ENCODE measurements at regions not wholly inside any gene's neighbourhood (a gene's known extent, or its start where the extent isn't known, plus 50 kb on each side); places are given as distances from the start of the nearest gene placed in this dataset.
"Not testable (repeated sequence)": the region's sequence is repeated elsewhere in the genome, so short reads cannot be mapped to it uniquely, and the experiment has no call there.

- in situ Hi-C loops (cut with HindIII; ENCODE audit: low sequenced_read_pairs), result no loop called here
- DNase-seq (ENCODE audit: low spot score), result peak; percentile 2
Measured at GRCh38 chr11:37504060-37504611, 906.1 kb upstream of the RAG2 start.

DNA sequence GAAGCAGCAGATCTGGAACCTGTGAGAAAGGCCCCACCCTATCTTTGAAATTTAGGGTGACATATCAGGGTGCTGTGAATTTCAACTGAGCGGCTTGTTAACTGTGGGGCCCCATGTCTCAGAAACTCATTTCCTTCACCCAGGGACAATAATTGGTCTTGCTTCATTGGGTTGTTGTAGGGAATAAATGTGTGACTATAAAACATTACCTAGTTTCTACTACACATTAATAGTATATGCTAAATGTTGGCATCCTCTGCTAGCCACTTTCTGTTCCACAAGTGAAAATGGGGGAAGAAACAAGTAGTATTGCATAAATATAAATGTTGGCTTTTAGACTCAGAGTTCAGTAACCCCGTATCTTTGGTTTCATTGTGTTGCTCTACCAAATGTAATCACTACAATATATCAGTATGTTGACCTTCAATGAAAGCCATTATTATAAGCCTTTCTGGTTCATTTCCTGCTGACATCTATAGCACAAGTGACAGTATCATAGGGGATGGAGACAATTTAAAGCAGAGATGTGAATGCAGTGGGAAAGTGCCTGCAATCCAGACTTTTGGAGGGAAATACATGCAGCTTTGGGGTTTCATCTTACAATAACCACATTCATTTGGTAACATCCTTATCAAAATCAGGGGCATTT is 905.5 kb upstream of the RAG2 start:
- in situ Hi-C loops (cut with HindIII; ENCODE audit: low sequenced_read_pairs), result no loop called here
- DNase-seq (ENCODE audit: low spot score), result no peak

DNA sequence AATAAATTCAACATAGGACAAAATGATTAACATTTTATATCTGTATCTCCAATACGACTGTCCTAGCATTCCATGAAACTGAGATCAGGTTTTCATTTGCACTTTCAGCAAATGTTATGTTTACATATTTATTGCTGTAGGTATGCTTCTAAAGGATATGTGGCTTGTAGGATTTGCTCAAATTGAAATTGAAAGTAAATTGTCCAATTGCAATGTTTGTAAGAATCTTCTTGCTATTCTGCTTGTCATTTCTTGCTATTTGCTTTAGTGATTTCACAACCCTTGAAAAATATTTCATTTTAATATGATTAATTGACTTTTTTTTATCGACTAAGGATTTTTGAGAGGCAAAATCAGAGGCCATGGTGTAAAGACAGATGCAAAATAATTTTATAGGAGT is 904.2 kb upstream of the RAG2 start:
- in situ Hi-C loops (cut with HindIII; ENCODE audit: low sequenced_read_pairs), result no loop called here
- no peak for DNase-seq (ENCODE audit: low spot score)

DNA sequence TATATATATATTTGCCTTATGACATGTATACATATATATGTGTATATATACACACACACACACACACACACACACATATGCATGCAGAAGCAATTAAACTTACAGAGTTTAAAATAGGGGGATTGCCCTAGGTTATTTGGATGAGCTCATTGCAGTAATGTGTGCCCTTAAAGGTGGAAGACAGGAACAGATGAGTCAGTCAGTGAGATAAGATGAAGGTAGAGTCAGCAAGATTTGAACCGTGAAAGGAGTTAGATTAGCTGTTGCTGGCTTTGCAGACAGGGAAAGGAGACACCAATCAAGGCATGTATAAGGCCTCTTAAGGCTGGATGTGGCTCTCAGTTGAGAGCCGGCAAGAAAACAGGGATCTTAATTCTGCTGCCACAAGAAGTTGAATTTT is 902.4 kb upstream of the RAG2 start:
- in situ Hi-C loops (cut with HindIII; ENCODE audit: low sequenced_read_pairs), result no loop called here
- no peak for DNase-seq (ENCODE audit: low spot score)

- in situ Hi-C loops (cut with HindIII; ENCODE audit: low sequenced_read_pairs), result no loop called here
- no peak for DNase-seq (ENCODE audit: low spot score)
Measured at GRCh38 chr11:37497326-37497725, 899.3 kb upstream of the RAG2 start.

DNA sequence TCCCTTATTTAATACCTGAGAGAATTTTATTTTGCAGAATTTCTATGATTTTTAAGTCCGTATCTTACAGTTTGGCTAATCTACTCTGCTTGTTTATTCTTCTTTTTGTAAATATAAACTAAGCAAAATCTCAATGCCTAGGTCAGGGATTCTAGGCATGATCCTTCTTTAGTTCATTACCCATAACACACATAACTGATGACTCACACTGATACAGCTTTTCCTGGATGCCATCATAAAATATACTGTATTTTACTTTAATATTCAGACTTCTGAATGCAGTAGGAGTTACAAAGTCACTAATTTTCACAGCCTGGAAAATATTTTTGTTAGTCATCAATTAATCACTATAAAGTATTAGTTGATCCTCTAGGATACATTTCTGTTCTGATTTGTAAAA is 898.2 kb upstream of the RAG2 start:
- DNase-seq (ENCODE audit: low spot score), result no peak
- in situ Hi-C loops (cut with HindIII; ENCODE audit: low sequenced_read_pairs), result no loop called here

- no peak for DNase-seq (ENCODE audit: low spot score)
- in situ Hi-C loops (cut with HindIII; ENCODE audit: low sequenced_read_pairs), result no loop called here
Measured at GRCh38 chr11:37484298-37484697, 886.3 kb upstream of the RAG2 start.

GRCh38 chr11:37483761-37484160 is 885.7 kb upstream of the RAG2 start:
- in situ Hi-C loops (cut with HindIII; ENCODE audit: low sequenced_read_pairs), result no loop called here
- no peak for DNase-seq (ENCODE audit: low spot score)

- in situ Hi-C loops (cut with HindIII; ENCODE audit: low sequenced_read_pairs), result no loop called here
- DNase-seq (ENCODE audit: low spot score), result no peak
Measured at GRCh38 chr11:37474889-37475288, 876.9 kb upstream of the RAG2 start.

DNA sequence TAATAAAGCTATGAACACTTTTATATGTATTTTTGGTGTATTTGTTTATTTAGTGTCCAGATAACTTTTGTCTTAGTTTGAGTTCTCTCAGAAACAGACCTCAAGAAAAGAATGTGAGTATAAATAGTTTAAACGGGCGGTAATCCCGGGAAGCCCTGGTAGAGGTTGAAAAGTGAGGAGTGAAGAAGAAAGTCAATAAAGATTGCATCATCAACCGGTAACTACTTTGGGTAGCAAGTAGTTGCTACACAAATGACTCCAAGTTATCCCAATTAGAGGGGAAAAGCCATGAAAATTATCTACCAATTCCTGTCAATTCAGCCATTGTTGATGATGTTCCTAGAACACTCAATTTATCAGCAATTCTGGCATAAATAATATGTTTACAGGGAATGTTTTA is 870.3 kb upstream of the RAG2 start:
- DNase-seq (ENCODE audit: low spot score), result no peak
- in situ Hi-C loops (cut with HindIII; ENCODE audit: low sequenced_read_pairs), result no loop called here

GRCh38 chr11:37465221-37465620 is 867.2 kb upstream of the RAG2 start:
- DNase-seq (ENCODE audit: low spot score), result no peak
- in situ Hi-C loops (cut with HindIII; ENCODE audit: low sequenced_read_pairs), result no loop called here

GRCh38 chr11:37459456-37459855 is 861.4 kb upstream of the RAG2 start:
- in situ Hi-C loops (cut with HindIII; ENCODE audit: low sequenced_read_pairs), result no loop called here
- no peak for DNase-seq (ENCODE audit: low spot score)

DNA sequence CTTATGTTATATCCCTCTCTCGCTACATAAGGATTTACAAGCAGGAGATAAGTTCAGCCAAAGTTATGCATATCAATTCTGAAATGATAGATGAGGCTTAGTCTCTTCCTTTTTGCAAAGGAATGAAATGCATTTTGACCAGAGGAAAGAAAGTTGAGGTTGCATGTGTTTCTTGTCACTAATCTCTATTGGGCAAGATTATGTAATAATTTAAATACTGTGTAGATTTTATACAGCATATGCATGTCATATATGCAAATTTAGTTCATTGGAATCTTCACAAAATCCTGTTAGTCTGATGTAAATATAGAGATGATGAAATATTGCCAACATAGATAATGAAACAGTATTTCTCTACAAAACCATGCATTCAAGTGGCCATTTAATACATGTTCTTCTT is 858.7 kb upstream of the RAG2 start:
- no peak for DNase-seq (ENCODE audit: low spot score)
- in situ Hi-C loops (cut with HindIII; ENCODE audit: low sequenced_read_pairs), result no loop called here

DNA sequence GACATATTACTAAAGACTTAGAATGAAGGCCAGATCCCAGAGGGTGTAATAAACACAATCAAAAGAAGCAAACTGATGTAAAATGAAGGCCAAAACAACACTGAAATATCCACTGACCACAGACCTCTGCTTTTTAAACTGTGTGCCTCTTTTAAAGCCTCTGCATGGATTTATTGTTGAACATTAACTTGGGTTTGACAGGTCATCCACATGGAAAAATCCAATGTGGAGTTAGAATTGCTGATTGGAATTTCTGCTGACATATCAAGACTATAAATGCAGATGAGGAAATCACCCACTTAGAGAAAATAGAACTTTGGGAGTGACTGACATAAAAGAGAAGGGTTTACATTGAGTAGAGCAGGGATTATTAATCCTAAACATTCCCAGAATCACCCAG is 853.9 kb upstream of the RAG2 start:
- in situ Hi-C loops (cut with HindIII; ENCODE audit: low sequenced_read_pairs), result no loop called here
- DNase-seq (ENCODE audit: low spot score), result no peak

DNA sequence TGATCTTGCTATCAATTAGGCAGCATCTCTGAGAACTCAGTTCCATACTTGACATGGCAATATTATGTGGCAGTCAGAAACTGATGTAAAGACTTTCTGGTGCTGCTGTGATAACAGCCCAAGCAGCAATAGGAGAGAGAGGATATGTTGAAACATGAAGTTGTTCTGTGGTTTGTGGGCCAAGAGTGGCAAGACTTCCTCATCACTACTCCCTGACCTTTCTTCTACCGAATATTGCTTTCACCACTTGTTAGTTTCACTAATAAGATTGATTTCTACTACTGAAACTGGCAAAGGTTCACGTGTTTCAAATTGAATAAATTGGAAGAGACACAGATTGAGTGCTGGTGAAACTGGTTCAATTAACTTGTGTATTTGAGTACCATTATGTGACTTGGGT is 852.6 kb upstream of the RAG2 start:
- in situ Hi-C loops (cut with HindIII; ENCODE audit: low sequenced_read_pairs), result no loop called here
- no peak for DNase-seq (ENCODE audit: low spot score)

DNA sequence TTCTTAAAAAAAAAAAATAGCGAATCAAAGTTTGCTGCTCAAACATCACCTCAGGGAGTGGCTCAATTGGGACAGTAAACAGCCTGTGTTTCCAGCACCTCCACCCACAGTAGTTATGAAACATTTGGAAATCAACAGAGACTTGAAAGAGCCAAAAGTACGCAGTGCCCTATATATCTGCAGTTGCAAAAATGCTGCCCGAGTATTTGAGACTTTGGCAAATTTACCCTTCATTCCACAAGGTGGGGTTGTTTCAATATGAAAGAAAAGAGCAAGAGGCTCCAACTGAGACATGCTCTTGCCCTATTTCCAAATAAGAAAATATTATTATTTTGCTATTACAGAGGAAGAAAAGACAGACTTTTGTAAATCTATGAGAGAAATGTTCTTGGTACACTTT is 851.1 kb upstream of the RAG2 start:
- peak; percentile 5 for DNase-seq (ENCODE audit: low spot score)
- in situ Hi-C loops (cut with HindIII; ENCODE audit: low sequenced_read_pairs), result no loop called here

DNA sequence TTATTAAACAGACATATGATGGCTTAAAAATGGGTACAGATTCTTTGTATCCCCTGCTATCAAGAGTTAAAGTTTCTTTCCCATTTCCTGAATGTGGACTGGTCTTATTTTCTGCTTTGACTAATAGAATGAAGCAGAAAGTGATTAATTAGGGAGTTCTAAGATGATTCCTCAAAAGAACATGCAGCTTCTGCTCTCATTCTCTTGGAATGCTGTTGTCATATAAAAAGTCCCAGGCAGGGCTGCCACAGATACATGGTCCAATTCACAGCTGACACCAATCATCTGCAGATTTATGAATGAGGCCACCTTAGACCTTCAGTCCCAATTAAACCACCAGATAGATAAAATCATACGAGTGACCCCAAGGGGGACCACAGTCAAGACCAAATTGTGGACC is 844.5 kb upstream of the RAG2 start:
- no peak for DNase-seq (ENCODE audit: low spot score)
- in situ Hi-C loops (cut with HindIII; ENCODE audit: low sequenced_read_pairs), result no loop called here

DNA sequence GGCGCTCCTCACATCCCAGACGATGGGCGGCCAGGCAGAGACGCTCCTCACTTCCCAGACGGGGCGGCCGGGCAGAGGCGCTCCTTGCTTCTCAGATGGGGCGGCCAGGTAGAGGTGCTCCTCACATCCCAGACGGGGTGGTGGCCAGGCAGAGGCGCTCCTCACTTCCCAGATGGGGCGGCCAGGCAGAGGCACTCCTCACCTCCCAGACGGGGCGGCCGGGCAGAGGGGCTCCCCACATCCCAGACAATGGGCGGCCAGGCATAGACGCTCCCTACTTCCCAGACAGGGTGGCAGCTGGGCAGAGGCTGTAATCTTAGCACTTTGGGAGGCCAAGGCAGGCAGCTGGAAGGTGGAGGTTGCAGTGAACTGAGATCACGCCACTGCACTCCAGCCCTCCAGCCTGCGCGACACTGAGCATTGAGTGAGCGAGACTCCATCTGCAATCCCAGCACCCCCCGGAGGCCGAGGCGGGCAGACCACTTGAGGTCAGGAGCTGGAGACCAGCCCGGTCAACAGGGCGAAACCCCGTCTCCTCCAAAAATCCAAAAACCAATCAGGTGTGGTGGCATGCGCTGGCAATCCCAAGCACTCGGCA is 833.7 kb upstream of the RAG2 start:
- in situ Hi-C loops (cut with HindIII; ENCODE audit: low sequenced_read_pairs); DNase-seq (ENCODE audit: low spot score): not testable (repeated sequence)

- in situ Hi-C loops (cut with HindIII; ENCODE audit: low sequenced_read_pairs); DNase-seq (ENCODE audit: low spot score): not testable (repeated sequence)
Measured at GRCh38 chr11:37430966-37431632, 833.1 kb upstream of the RAG2 start.

DNA sequence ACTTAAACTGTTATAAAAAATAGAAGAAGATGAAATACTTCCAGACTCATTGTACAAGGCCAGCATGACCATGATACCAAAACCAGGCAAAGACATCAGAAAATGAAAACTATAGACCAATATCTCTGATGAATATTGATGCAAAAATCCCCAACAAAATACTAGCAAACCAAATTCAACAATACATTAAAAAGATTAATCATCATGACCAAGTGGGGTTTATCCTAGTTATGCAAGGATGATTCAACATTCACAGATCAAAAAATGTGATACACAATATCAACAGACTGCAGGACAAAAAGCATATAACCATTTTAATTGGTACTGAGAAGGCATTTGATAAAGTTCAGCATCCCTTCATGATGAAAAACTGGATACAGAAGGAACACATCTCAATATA is 824.5 kb upstream of the RAG2 start:
- DNase-seq (ENCODE audit: low spot score), result no peak
- in situ Hi-C loops (cut with HindIII; ENCODE audit: low sequenced_read_pairs), result no loop called here

DNA sequence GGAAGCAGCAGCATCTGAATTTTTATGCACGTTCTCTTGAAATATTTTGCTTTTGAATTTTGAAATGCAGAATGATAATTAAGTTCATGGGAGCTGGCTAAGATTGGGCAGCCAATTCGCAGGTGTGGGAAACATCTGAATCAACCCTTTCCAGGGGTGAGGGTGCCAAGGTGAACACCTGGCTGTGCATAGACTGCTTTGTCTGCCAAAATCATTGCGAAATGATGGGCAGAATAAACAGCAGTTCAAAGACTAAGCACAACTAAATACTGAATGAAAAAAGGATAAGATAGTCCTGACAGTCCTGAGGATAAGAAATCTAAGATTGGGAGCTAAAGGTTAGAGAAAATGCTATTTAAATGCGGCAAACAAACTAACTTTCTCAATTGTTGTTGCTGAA is 813.3 kb upstream of the RAG2 start:
- no peak for DNase-seq (ENCODE audit: low spot score)
- in situ Hi-C loops (cut with HindIII; ENCODE audit: low sequenced_read_pairs), result no loop called here

Measured in G401 (cell line).